ENCODE measurements at regions not wholly inside any gene's neighbourhood (a gene's known extent, or its start where the extent isn't known, plus 50 kb on each side); places are given as distances from the start of the nearest gene placed in this dataset.

DNA sequence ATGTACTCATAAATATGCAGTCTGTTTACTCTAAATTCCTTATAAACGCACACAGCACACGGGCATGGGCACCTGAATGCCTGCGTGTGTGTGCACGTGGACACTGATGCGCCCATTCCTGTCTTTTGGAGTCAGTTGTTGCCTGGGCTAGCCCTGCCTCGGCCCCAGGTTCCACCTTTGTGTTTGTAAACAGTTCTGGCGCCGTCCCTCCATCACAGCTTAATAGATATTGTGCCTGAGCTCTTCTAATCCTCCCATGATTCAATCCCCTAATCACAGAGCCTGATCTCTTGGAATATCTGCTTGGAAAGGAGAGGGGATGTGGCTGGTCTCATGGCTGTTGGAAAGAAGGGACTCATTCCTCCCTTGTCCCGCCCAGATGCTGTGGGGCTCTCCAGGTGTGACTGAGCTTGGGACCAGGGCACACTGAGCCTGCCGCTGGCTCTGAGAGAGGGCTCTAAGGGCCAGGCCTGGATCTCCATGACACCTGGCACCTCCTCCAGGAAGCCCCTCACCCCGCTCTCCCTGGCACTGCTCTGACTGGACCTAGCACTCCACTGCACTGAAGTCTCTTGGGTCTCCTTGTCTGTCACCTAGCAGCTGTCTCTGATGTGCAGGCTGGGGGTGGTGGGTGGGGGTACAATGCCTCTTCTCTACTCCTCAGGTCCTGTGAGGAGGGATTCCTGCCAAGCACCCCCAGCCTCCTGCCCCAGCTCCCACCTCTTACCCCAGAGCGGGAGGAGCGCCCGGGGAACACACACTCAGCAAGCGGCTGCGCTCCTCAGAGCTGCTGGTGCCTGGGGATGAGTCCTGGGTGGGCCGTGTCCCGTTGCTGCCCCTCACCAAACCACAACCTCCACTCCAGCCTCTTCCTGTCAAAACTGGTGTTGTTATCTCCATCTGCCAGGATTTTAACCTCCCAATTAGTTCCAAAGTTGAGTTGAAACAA lies 181.3 kb downstream of the INHBB start:
- TF ChIP-seq EZH2phosphoT487 (IDR thresholded peaks at IDR 0.05) (no peak), CTCF (IDR thresholded peaks at IDR 0.05) (no peak)
